ENCODE measurements at regions not wholly inside any gene's neighbourhood (a gene's known extent, or its start where the extent isn't known, plus 50 kb on each side); places are given as distances from the start of the nearest gene placed in this dataset.

DNA sequence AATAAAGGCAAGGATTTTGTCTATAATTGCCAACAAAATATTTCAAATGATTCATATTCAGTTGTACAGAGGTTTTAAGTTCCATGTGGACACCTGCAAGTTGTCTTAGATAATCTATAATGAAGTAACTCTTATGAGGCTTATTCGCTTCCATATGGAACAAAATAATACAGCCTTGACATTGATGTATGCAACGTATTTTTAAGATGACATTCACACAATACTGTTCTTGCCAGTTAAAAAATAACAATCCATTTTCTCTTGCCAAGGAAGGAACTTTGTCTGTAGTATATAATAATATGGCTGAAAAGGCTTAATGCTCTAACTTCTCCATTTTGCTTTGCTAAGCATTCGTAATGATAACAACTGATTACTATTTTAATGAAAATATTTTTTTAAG is 269.3 kb upstream of the FKBP1C start:
- no peak overlapping the region for H2BK5ac ChIP-seq (ENCODE audit: low read depth, low read length)
- H3K4me2 ChIP-seq (ENCODE audit: insufficient read depth in 1 of 2, low read depth in 2 of 2, low read length in 2 of 2): no peak overlapping the region
- H2BK20ac ChIP-seq (ENCODE audit: low read length): no peak overlapping the region
- DNase-seq (ENCODE audit: low read depth in 1 of 2, low spot score in 2 of 2): no peak
- no peaks in the 10 kb centered on the region for H3K79me2 ChIP-seq (ENCODE audit: control insufficient read depth in 1 of 2, insufficient read depth in 2 of 2, low read length in 2 of 2)
- H4K8ac ChIP-seq (ENCODE audit: extremely low read depth, insufficient read depth, low read length): no peak overlapping the region
- H4K91ac ChIP-seq (replicated peaks; ENCODE audit: insufficient read length, low read length): no peak overlapping the region
- no peak for FAIRE-seq
- H3K23me2 ChIP-seq (ENCODE audit: low read depth, low read length): no peaks in the 10 kb centered on the region
- no peak overlapping the region for H3K27ac ChIP-seq (ENCODE audit: low read depth, low read length)
- no peak overlapping the region for H2BK15ac ChIP-seq (ENCODE audit: low read length)
- H4K20me1 ChIP-seq (replicated peaks in 1 of 2; ENCODE audit: control insufficient read depth in 1 of 2, insufficient read depth in 2 of 2, low read length in 2 of 2): no peaks in the 10 kb centered on the region
- no peak overlapping the region for H3K14ac ChIP-seq (ENCODE audit: insufficient read length)
- H3K23ac ChIP-seq (ENCODE audit: insufficient read length): no peak overlapping the region
- no peak overlapping the region for H3K9ac ChIP-seq (replicated peaks in 1 of 4; ENCODE audit: extremely low read depth in 1 of 4, low read depth in 3 of 4, low read length in 3 of 4)
- POLR2A ChIA-PET (ENCODE audit: partially characterized antibody): no interaction called here
- H3K36me3 ChIP-seq (ENCODE audit: control insufficient read depth in 2 of 4, insufficient read depth in 4 of 4, low read length in 3 of 4): no peaks in the 10 kb centered on the region
- no peaks in the 10 kb centered on the region for H3K4me1 ChIP-seq (replicated peaks in 1 of 4; ENCODE audit: control insufficient read depth in 3 of 4, insufficient read depth in 4 of 4, low read length in 3 of 4)
- H3K27me3 ChIP-seq (replicated peaks in 1 of 4; ENCODE audit: control insufficient read depth in 3 of 4, extremely low read depth in 1 of 4, insufficient read depth in 3 of 4, low read length in 3 of 4): no peaks in the 10 kb centered on the region
- TF ChIP-seq TCF12 (IDR thresholded peaks at IDR 0.05; ENCODE audit: low read depth, low read length) (no peak), SAP30 (IDR thresholded peaks at IDR 0.05; ENCODE audit: insufficient read depth, insufficient replicate concordance, low read length) (no peak), BACH1 (IDR thresholded peaks at IDR 0.05; ENCODE audit: low read length) (no peak), RBBP5 (IDR thresholded peaks at IDR 0.05; ENCODE audit: borderline replicate concordance, low read depth, low read length) (no peak)
- H2AFZ ChIP-seq (ENCODE audit: low read length): no peak overlapping the region
- H2BK12ac ChIP-seq (ENCODE audit: low read depth, low read length): no peak overlapping the region
- CTCF ChIA-PET (ENCODE audit: partially characterized antibody): no interaction called here
- no peaks in the 10 kb centered on the region for H3K79me1 ChIP-seq (ENCODE audit: low read depth, low read length)
- WGBS, 2 experiments (ENCODE audit: extremely low coverage in 1 of 2, insufficient coverage in 1 of 2, insufficient read length in 1 of 2, insufficient replicate concordance in 2 of 2, low coverage in 1 of 2, low lambda C conversion rate in 2 of 2, missing lambda C conversion rate in 1 of 2): 94% methylated on average over 3 of the region's 3 CpGs; no CpG with 5 or more reads in 1 of the 2 experiments
- H2BK120ac ChIP-seq (replicated peaks; ENCODE audit: low read depth, low read length): no peak overlapping the region
- H4K5ac ChIP-seq (ENCODE audit: insufficient read length, low read depth, low read length): no peak overlapping the region
- H3K4me3 ChIP-seq (ENCODE audit: extremely low read depth in 1 of 4, insufficient read depth in 2 of 4, low read depth in 3 of 4, low read length in 4 of 4): no peak overlapping the region
- no peaks in the 10 kb centered on the region for H3K9me3 ChIP-seq (ENCODE audit: insufficient read depth in 2 of 2, low read depth in 1 of 2, low read length in 1 of 2)
- H3K4ac ChIP-seq (replicated peaks; ENCODE audit: insufficient read length, low read depth, low read length): no peak overlapping the region
- H3K56ac ChIP-seq (replicated peaks; ENCODE audit: insufficient read length, low read depth, low read length): no peak overlapping the region
- no peak overlapping the region for H2AK5ac ChIP-seq (ENCODE audit: low read depth, low read length)
- H3K18ac ChIP-seq (ENCODE audit: extremely low read depth, low read length): no peak overlapping the region
